Stimulated activated CD4-positive, alpha-beta T cell treated with anti-CD3 and anti-CD28 coated beads, Interleukin-12 subunit alpha, Interleukin-12 subunit beta, amount 100 ng/mL, for 48 hours (primary cell): ENCODE measurements at regions not wholly inside any gene's neighbourhood (a gene's known extent, or its start where the extent isn't known, plus 50 kb on each side); places are given as distances from the start of the nearest gene placed in this dataset.

Experiments
- DNase-seq, 3 donors: peaks; one replicate each; pipeline ENCODE4 v3.0.0-alpha.2; 2020; ENCODE audit warnings: low read depth in 2 of 3, low spot score in 1 of 3

- no peak for DNase-seq
These were observed 113.6 kb upstream of the AVPR1A start for GRCh38 chr12:63264629-63265028.

- DNase-seq, result no peak
These were observed 99.5 kb upstream of the AVPR1A start for GRCh38 chr12:63250486-63250885.

- no peak for DNase-seq
These were observed 87.9 kb upstream of the AVPR1A start for GRCh38 chr12:63238892-63239291.

GRCh38 chr12:63232896-63233295 is 81.9 kb upstream of the AVPR1A start:
- no peak for DNase-seq

- DNase-seq, result no peak
These were observed 77.9 kb upstream of the AVPR1A start for GRCh38 chr12:63228853-63229252.

- no peak for DNase-seq
These were observed 75.9 kb upstream of the AVPR1A start for GRCh38 chr12:63226792-63227463.

GRCh38 chr12:63224396-63224795 is 73.4 kb upstream of the AVPR1A start:
- no peak for DNase-seq

GRCh38 chr12:63223128-63223527 is 72.1 kb upstream of the AVPR1A start:
- no peak for DNase-seq

- DNase-seq, result no peak
These were observed 71.6 kb upstream of the AVPR1A start for GRCh38 chr12:63222582-63222981.

- DNase-seq, result no peak
These were observed 69.9 kb upstream of the AVPR1A start for GRCh38 chr12:63220921-63221320.

- no peak for DNase-seq
These were observed 61.3 kb upstream of the AVPR1A start for GRCh38 chr12:63212316-63212715.

- no peak for DNase-seq
These were observed 58.0 kb upstream of the AVPR1A start for GRCh38 chr12:63208956-63209355.

GRCh38 chr12:63206909-63207308 is 55.9 kb upstream of the AVPR1A start:
- DNase-seq, result no peak

GRCh38 chr12:63206494-63206893 is 55.5 kb upstream of the AVPR1A start:
- no peak for DNase-seq
